ENCODE measurements at regions not wholly inside any gene's neighbourhood (a gene's known extent, or its start where the extent isn't known, plus 50 kb on each side); places are given as distances from the start of the nearest gene placed in this dataset.

DNA sequence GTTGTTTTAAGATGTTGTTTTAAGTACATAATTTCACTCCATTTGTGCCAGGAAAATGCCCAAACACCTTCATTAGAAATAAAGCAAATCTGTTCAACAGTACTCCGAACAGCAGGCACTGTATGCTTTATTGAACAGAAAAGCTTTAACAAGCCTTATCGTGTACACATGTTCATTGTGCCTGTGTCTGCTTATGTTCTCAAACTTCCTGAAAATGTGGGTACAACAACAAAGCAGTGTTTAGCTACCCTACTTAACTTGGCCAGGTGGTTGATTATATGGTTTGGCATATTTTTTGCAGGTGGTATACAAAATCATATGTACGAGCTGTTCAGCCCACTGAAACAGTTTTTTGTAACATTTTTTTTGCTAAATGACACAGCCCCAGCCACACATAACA lies 718.0 kb downstream of the DACH1 start:
- TF ChIP-seq, protein P1, sequence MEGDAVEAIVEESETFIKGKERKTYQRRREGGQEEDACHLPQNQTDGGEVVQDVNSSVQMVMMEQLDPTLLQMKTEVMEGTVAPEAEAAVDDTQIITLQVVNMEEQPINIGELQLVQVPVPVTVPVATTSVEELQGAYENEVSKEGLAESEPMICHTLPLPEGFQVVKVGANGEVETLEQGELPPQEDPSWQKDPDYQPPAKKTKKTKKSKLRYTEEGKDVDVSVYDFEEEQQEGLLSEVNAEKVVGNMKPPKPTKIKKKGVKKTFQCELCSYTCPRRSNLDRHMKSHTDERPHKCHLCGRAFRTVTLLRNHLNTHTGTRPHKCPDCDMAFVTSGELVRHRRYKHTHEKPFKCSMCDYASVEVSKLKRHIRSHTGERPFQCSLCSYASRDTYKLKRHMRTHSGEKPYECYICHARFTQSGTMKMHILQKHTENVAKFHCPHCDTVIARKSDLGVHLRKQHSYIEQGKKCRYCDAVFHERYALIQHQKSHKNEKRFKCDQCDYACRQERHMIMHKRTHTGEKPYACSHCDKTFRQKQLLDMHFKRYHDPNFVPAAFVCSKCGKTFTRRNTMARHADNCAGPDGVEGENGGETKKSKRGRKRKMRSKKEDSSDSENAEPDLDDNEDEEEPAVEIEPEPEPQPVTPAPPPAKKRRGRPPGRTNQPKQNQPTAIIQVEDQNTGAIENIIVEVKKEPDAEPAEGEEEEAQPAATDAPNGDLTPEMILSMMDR (optimal IDR thresholded peaks at IDR 0.05 in 1 of 3, IDR thresholded peaks at IDR 0.05 in 1 of 3, conservative IDR thresholded peaks at IDR 0.05 in 1 of 3; ENCODE audit: extremely low read depth in 1 of 3, insufficient read depth in 2 of 3, low read length in 3 of 3): no peak
- TF ChIP-seq EZH2 (IDR thresholded peaks at IDR 0.05; ENCODE audit: low read length): no peak
